Heart left ventricle (tissue), 13 donors: ENCODE measurements at regions not wholly inside any gene's neighbourhood (a gene's known extent, or its start where the extent isn't known, plus 50 kb on each side); places are given as distances from the start of the nearest gene placed in this dataset.

Experiments used
- POLR2A ChIP-seq, 2 donors: fragments of 450-650 bp; IDR thresholded peaks; one replicate each; pipeline ENCODE4 v1.6.1; 2017; ENCODE audit warnings: antibody characterized with exemption in 2 of 2, mild to moderate bottlenecking in 2 of 2, moderate library complexity in 2 of 2
- TF ChIP-seq, protein P1 (sequence below), 12 donors: fragments of 200-600 bp; sonication (generic) in 4 of 12; IDR thresholded peaks; one replicate each; pipeline versions ENCODE4 v1.5.0 to v1.8.0; 2018 to 2022; ENCODE audit warnings: antibody characterized with exemption in 12 of 12, mild to moderate bottlenecking in 5 of 12
- donor health status: ischemic (EF 13 %, LVEDD 7.1; RV severe dilation, severe dysfunction).
- donor health status: DM: no; HTN: yes; CAD: no.
- donor health status: DM: no; HTN: no; CAD: no.
- donor health status: ischemic (EF 25% LVEDD 6.9; RV normal size, moderate dysfunction).
- donor health status: ischemic (EF 25% LVEDD 5.7; RV mildly dilated, moderate dysfunction).
- donor health status: ischemic (EF 35%, LVEDD 5.7; RV mildly dilated, moderate dysfunction).
- donor health status: nonischemic (EF 11% LVEDD 7.7; RV severe dilation, severe dysfunction).
- donor health status: DM: yes; HTN: yes; CAD: no.
- donor health status: PGD.
- donor health status: ischemic (EF 29% LVEDD 5.4; RV normal size, mild dysfunction).
- donor health status: nonischemic (EF 23%, LVEDD 6.1; RV moderate dilation, normal function).

- TF ChIP-seq, protein P1, sequence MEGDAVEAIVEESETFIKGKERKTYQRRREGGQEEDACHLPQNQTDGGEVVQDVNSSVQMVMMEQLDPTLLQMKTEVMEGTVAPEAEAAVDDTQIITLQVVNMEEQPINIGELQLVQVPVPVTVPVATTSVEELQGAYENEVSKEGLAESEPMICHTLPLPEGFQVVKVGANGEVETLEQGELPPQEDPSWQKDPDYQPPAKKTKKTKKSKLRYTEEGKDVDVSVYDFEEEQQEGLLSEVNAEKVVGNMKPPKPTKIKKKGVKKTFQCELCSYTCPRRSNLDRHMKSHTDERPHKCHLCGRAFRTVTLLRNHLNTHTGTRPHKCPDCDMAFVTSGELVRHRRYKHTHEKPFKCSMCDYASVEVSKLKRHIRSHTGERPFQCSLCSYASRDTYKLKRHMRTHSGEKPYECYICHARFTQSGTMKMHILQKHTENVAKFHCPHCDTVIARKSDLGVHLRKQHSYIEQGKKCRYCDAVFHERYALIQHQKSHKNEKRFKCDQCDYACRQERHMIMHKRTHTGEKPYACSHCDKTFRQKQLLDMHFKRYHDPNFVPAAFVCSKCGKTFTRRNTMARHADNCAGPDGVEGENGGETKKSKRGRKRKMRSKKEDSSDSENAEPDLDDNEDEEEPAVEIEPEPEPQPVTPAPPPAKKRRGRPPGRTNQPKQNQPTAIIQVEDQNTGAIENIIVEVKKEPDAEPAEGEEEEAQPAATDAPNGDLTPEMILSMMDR (IDR thresholded peaks at IDR 0.05) = no peak
- no peak for TF ChIP-seq POLR2A (IDR thresholded peaks at IDR 0.05)
Measured at GRCh38 chr3:74134831-74135230, 479.6 kb downstream of the CNTN3 start.
